Nephron (organoid): ENCODE measurements at regions not wholly inside any gene's neighbourhood (a gene's known extent, or its start where the extent isn't known, plus 50 kb on each side); places are given as distances from the start of the nearest gene placed in this dataset.

Experiments used
- H3K27ac Mint-ChIP-seq, 3 experiments: 2 replicates each; pipeline ENCODE4 v1.8.0; 2020; ENCODE audit warnings: mixed read lengths in 3 of 3, mild to moderate bottlenecking in 2 of 3, moderate library complexity in 1 of 3
- H3K27me3 Mint-ChIP-seq: 2 replicates; pipeline ENCODE4 v1.8.0; 2021; ENCODE audit warnings: low read depth, mild to moderate bottlenecking, moderate library complexity, mixed read lengths
- H3K36me3 Mint-ChIP-seq: 2 replicates; pipeline ENCODE4 v1.8.0; 2020; ENCODE audit warnings: low read depth, mixed read lengths
- H3K4me1 Mint-ChIP-seq: 2 replicates; pipeline ENCODE4 v1.8.0; 2020; ENCODE audit warnings: mixed read lengths
- H3K4me3 Mint-ChIP-seq, 3 experiments: 2 replicates each; pipeline ENCODE4 v1.8.0; 2020; ENCODE audit warnings: mild to moderate bottlenecking in 3 of 3, mixed read lengths in 3 of 3, moderate library complexity in 2 of 3
- H3K9me3 Mint-ChIP-seq: 2 replicates; pipeline ENCODE4 v1.8.0; 2020; ENCODE audit warnings: mixed read lengths
- TF ChIP-seq, protein P1 (sequence below), 3 experiments: fragments of 200-600 bp; sonication (generic); IDR thresholded peaks; one replicate each; pipeline ENCODE4 v1.5.0; 2021; ENCODE audit warnings: antibody characterized with exemption in 3 of 3; ENCODE audit not compliant: unreplicated experiment in 3 of 3

DNA sequence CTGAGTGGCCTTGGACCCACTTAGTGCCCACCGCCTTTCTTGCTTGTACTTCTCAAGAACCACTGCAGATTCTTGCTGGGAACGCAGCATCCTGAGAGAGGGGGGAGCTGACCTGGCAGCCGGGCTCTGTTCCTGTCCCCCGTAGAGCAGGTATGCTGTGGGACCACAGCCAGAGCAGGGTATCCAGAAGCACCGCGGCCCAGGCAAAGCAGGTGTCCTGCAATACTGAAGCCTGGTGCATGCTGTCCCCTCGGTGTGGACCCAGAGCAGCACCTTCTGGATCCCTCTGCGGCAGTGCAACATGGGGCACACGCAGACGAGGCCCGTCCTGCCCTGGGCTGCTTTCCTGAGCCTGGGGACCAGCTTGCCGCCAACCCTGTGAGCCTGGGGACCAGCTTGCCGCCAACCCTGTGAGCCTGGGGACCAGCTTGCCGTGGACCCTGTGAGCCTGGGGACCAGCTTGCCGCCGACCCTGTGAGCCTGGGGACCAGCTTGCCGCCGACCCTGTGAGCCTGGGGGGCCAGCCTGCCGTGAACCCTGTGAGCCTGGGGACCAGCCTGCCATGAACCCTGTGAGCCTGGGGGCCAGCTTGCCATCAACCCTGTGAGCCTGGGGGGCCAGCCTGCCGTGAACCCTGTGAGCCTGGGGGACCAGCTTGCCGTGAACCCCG is 60.9 kb upstream of the ADGRA1 start:
- TF ChIP-seq, protein P1, sequence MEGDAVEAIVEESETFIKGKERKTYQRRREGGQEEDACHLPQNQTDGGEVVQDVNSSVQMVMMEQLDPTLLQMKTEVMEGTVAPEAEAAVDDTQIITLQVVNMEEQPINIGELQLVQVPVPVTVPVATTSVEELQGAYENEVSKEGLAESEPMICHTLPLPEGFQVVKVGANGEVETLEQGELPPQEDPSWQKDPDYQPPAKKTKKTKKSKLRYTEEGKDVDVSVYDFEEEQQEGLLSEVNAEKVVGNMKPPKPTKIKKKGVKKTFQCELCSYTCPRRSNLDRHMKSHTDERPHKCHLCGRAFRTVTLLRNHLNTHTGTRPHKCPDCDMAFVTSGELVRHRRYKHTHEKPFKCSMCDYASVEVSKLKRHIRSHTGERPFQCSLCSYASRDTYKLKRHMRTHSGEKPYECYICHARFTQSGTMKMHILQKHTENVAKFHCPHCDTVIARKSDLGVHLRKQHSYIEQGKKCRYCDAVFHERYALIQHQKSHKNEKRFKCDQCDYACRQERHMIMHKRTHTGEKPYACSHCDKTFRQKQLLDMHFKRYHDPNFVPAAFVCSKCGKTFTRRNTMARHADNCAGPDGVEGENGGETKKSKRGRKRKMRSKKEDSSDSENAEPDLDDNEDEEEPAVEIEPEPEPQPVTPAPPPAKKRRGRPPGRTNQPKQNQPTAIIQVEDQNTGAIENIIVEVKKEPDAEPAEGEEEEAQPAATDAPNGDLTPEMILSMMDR (IDR thresholded peaks at IDR 0.05; ENCODE audit: unreplicated experiment in 3 of 3), result no peak
- Mint-ChIP-seq H3K4me1 (peaks cover 39% of the 10 kb centered on the region), H3K27ac (peak overlapping the region in 1 of 3 experiments; percentile 67)

DNA sequence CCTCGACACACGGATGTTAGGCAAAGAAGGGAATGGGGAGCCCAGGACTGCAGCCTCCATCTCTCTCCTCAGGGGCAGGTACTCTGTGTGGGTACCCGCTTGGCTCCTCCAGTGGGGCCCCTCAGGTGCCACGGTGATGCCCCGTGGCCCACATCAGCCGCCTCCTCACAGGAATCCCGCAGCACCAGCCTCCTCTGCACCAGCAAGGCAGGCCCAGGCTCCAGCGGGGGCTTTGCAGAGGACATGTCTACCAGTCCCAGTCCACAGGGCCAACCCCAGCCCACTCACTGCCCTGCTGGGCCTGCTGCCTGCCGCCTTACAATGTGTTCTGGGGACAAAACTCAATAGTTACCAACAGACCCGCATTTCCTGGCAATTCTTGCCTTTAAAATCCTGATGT is 61.6 kb upstream of the ADGRA1 start:
- peak overlapping the region in 1 of 3 experiments; percentile 67 for H3K27ac Mint-ChIP-seq
- no peaks in the 10 kb centered on the region for H3K36me3 Mint-ChIP-seq
- TF ChIP-seq, protein P1 (IDR thresholded peaks at IDR 0.05; ENCODE audit: unreplicated experiment in 3 of 3), result no peak
- peaks cover 37% of the 10 kb centered on the region for H3K4me1 Mint-ChIP-seq
- H3K27me3 Mint-ChIP-seq, result peaks cover 63% of the 10 kb centered on the region
- no peaks in the 10 kb centered on the region for H3K9me3 Mint-ChIP-seq
- H3K4me3 Mint-ChIP-seq, result no peak overlapping the region

More for the DNA sequence above, 60.9 kb upstream of the ADGRA1 start:
- Mint-ChIP-seq H3K4me3 (no peak overlapping the region), H3K9me3 (no peaks in the 10 kb centered on the region), H3K36me3 (no peaks in the 10 kb centered on the region), H3K27me3 (peaks cover 69% of the 10 kb centered on the region)

DNA sequence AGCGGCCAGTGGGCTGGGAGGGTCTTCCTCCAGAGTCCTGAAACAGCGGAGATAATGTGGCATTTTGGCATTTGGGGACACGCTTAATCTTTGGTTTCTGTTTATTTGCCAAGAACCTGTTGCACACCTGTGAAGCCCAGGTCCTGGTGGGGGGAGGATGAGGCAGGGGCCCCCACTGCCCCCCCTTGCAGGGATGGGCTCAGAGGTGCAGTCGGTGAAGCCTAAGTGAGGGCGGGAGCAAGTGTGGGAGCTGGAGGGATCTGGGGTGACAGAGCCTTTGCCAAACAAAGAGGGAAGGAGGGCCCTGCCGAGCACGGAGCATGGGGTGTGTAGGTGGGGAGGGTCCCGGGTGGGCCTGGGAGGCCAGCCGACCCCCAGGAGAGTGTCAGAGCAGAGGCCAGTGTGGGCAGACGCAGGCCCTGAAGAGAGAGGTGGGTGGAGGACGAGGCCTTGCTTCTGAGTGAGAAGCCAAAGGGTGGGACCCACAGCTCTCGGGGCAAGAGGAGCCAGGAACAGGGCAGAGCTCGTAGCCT is 62.1 kb upstream of the ADGRA1 start:
- Mint-ChIP-seq H3K27ac (no peak overlapping the region), H3K4me1 (peaks cover 31% of the 10 kb centered on the region), H3K36me3 (no peaks in the 10 kb centered on the region), H3K27me3 (peaks cover 58% of the 10 kb centered on the region), H3K9me3 (no peaks in the 10 kb centered on the region), H3K4me3 (no peak overlapping the region)
- TF ChIP-seq, protein P1 (IDR thresholded peaks at IDR 0.05; ENCODE audit: unreplicated experiment in 3 of 3), result no peak

DNA sequence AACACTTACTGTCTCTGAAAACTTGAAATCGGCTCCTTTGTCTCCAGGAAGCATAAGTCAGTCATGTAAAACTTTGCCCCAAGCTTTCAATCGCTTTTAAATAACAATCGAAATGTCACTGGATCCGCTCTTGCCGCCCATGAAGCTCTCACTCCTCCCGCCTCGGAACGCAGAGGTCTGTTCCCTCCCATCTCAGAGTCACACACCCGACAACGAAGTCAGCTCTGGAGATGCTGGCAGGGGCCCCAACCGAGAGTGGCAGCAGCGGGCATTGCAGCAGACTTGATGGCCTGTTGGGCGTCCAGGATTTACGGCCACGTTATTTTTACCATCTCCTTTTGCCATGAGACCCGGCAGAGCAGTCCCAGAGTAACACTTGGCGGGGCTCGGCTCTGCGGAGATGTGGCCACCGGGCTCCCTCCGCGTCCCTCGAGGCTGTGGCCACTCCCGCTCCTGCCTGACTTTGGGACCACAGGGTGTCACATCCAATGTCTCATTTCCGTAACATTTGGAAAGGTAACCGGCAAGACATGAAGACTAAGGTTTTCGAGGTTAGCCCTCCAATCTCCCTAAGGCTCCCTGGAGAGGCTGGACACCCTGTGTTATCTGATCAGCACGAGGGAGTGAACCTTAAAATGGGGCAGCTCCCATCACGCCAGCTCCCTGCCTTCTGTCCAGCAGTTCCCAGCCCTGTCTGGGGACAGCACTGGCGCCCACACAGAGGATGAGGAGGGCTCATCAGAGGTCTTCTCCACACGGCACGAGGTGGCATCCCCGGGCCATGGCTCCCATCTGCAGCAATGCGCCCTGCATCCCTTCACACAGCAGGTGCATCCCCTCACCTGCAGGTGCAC is 62.8 kb upstream of the ADGRA1 start:
- Mint-ChIP-seq H3K9me3 (no peaks in the 10 kb centered on the region), H3K4me3 (no peak overlapping the region), H3K27ac (peak overlapping the region; percentile 50 to 77 (median 59)), H3K4me1 (peaks cover 29% of the 10 kb centered on the region), H3K36me3 (no peaks in the 10 kb centered on the region), H3K27me3 (peaks cover 54% of the 10 kb centered on the region)
- TF ChIP-seq, protein P1 (IDR thresholded peaks at IDR 0.05; ENCODE audit: unreplicated experiment in 3 of 3), result no peak

DNA sequence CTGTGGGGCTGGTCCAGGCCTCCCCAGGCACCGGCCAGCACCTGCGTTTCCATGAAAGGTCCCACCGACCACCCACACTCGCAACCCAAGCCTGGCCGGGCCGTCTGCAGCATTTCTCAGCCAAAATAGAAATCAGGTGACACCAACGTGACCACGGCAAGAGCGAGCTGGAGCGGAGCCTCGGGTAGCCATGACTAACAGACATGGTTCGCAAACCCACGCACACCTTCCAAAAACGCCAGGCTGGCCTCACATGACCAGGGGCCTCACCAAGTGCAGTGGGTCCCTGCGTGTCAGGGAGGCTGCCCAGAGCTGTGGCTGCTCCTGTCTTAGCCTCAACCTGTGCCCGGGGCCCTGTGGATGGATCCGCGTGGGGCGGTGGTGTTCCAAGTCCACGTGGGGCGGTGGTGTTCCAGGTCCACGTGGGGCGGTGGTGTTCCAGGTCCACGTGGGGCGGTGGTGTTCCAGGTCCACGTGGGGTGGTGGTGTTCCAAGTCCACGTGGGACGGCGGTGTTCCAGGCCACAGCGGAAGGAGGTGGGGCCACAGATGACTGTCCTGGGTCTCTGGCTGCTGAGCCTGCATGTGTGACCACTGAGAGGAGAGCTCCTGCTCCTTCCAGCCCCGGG is 64.4 kb upstream of the ADGRA1 start:
- Mint-ChIP-seq H3K4me3 (no peak overlapping the region), H3K27ac (peak overlapping the region; percentile 53 to 89 (median 84))
- TF ChIP-seq, protein P1 (IDR thresholded peaks at IDR 0.05; ENCODE audit: unreplicated experiment in 3 of 3), result no peak

More for the DNA sequence above, 64.4 kb upstream of the ADGRA1 start:
- Mint-ChIP-seq H3K9me3 (no peaks in the 10 kb centered on the region), H3K36me3 (no peaks in the 10 kb centered on the region), H3K4me1 (peaks cover 29% of the 10 kb centered on the region), H3K27me3 (peaks cover 48% of the 10 kb centered on the region)
